ENCODE measurements at regions not wholly inside any gene's neighbourhood (a gene's known extent, or its start where the extent isn't known, plus 50 kb on each side); places are given as distances from the start of the nearest gene placed in this dataset.

GRCh38 chr6:105603788-105604586, 201.1 kb upstream of the PREP start:
- no peak for TF ChIP-seq CTCF (IDR thresholded peaks at IDR 0.05; ENCODE audit: low read depth, low read length)
- TF ChIP-seq EZH2phosphoT487 (IDR thresholded peaks at IDR 0.05; ENCODE audit: low read depth): no peak
